HL-60 (cell line): ENCODE measurements at regions not wholly inside any gene's neighbourhood (a gene's known extent, or its start where the extent isn't known, plus 50 kb on each side); places are given as distances from the start of the nearest gene placed in this dataset.

ENCODE experiments used
- DNase-seq, 2 experiments: peaks; one replicate each; pipeline ENCODE4 v3.0.0-alpha.2; 2010 to 2020; ENCODE audit warnings: low read depth in 1 of 2, low spot score in 1 of 2
- H3K27ac ChIP-seq: fragments of 250-450 bp; sonication (Bioruptor Pico); replicated peaks from 2 replicates; pipeline ENCODE4 v1.5.1; 2020; ENCODE audit warnings: mild to moderate bottlenecking, moderate library complexity
- H3K27me3 ChIP-seq: fragments of 250-450 bp; sonication (Bioruptor Pico); 2 replicates; pipeline ENCODE4 v1.5.1; 2021; ENCODE audit warnings: mild to moderate bottlenecking, moderate library complexity; ENCODE audit not compliant: insufficient read depth, poor library complexity, severe bottlenecking
- H3K4me3 ChIP-seq: replicated peaks from 2 replicates; pipeline ENCODE4 v1.5.1; 2011; ENCODE audit warnings: mild to moderate bottlenecking, control low read depth, low read length; ENCODE audit not compliant: insufficient read depth
- GABPA ChIP-seq: IDR thresholded peaks from 2 replicates; pipeline ENCODE4 v1.6.1; 2012; ENCODE audit warnings: low read depth
- POLR2AphosphoS5 ChIP-seq: IDR thresholded peaks from 2 replicates; pipeline ENCODE4 v1.6.1; 2012; ENCODE audit warnings: low read depth
- SPI1 ChIP-seq: IDR thresholded peaks from 2 replicates; pipeline ENCODE4 v1.6.1; 2012; ENCODE audit warnings: low read depth, mild to moderate bottlenecking, borderline replicate concordance
- TF ChIP-seq, protein P1 (sequence below): IDR thresholded peaks from one replicate; pipeline ENCODE4 v1.5.1; 2011; ENCODE audit warnings: low read length, control low read depth, inconsistent platforms; ENCODE audit not compliant: insufficient read depth
- TF ChIP-seq, protein P2 (sequence below): IDR thresholded peaks from 2 replicates; pipeline ENCODE4 v1.6.1; 2012; ENCODE audit warnings: low read depth; ENCODE audit not compliant: insufficient replicate concordance

DNA sequence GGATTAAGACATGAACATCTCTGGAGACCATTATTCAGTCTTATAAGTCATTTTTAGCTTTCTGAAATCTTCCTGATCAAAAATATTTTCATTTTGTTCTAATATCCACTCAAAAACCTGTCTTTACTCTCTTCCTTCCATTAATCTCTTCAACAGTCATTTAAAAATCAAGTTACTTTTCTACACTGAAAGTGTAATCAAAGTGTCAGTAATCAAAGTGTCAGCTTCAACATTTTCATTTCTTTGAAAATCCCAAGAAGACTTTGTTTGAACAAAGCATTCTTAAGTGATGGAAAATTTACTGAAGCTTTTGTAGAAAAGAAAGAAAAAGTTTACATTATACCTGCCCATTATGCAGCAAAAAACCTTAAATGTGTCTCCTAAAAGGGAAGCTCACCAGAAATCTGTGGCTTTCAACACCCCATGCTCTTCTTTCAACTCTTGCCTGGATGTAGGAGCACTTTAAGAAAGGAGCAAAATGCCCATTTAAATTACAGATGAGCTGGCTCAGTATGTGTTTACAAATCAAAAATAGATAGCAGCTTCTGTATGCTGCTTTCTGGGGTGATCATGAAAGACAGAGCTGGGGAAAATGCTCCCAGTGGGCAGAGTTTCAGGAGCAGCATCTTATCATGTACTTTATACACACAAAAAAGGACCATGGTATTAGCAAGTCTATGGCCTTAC lies 260.8 kb upstream of the NCAM2 start:
- TF ChIP-seq SPI1, result no peak
- no peak overlapping the region for H3K27ac ChIP-seq
- DNase-seq, result no peak
- H3K27me3 ChIP-seq, result no peaks in the 10 kb centered on the region
- no peak overlapping the region for H3K4me3 ChIP-seq

DNA sequence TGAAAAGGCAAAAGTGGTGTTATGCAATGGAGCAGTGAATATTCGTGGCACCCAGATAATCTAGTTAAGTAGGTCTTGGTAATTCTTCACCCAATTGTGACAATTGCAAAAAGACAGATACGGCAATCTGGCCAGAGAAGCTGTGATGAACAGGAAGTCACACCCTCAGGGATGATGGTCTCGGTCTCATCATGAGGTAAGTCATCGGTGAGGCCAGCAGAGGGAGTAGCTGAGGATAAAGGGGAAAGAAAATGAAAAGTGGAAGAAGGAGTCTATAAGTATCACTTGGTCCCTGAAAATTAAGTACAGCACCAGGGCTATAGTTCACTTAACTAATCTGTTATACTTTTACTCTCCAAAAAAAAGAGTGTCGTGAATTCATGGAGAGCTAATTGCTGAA lies 258.8 kb upstream of the NCAM2 start:
- TF ChIP-seq, protein P1, sequence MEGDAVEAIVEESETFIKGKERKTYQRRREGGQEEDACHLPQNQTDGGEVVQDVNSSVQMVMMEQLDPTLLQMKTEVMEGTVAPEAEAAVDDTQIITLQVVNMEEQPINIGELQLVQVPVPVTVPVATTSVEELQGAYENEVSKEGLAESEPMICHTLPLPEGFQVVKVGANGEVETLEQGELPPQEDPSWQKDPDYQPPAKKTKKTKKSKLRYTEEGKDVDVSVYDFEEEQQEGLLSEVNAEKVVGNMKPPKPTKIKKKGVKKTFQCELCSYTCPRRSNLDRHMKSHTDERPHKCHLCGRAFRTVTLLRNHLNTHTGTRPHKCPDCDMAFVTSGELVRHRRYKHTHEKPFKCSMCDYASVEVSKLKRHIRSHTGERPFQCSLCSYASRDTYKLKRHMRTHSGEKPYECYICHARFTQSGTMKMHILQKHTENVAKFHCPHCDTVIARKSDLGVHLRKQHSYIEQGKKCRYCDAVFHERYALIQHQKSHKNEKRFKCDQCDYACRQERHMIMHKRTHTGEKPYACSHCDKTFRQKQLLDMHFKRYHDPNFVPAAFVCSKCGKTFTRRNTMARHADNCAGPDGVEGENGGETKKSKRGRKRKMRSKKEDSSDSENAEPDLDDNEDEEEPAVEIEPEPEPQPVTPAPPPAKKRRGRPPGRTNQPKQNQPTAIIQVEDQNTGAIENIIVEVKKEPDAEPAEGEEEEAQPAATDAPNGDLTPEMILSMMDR, result no peak
- no peak for TF ChIP-seq GABPA
- no peak for TF ChIP-seq SPI1
- no peak for TF ChIP-seq POLR2AphosphoS5
- TF ChIP-seq, protein P2, sequence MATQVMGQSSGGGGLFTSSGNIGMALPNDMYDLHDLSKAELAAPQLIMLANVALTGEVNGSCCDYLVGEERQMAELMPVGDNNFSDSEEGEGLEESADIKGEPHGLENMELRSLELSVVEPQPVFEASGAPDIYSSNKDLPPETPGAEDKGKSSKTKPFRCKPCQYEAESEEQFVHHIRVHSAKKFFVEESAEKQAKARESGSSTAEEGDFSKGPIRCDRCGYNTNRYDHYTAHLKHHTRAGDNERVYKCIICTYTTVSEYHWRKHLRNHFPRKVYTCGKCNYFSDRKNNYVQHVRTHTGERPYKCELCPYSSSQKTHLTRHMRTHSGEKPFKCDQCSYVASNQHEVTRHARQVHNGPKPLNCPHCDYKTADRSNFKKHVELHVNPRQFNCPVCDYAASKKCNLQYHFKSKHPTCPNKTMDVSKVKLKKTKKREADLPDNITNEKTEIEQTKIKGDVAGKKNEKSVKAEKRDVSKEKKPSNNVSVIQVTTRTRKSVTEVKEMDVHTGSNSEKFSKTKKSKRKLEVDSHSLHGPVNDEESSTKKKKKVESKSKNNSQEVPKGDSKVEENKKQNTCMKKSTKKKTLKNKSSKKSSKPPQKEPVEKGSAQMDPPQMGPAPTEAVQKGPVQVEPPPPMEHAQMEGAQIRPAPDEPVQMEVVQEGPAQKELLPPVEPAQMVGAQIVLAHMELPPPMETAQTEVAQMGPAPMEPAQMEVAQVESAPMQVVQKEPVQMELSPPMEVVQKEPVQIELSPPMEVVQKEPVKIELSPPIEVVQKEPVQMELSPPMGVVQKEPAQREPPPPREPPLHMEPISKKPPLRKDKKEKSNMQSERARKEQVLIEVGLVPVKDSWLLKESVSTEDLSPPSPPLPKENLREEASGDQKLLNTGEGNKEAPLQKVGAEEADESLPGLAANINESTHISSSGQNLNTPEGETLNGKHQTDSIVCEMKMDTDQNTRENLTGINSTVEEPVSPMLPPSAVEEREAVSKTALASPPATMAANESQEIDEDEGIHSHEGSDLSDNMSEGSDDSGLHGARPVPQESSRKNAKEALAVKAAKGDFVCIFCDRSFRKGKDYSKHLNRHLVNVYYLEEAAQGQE, result no peak
- DNase-seq, result peak in 1 of 2 experiments; percentile 18
- H3K27me3 ChIP-seq, result no peaks in the 10 kb centered on the region
- H3K4me3 ChIP-seq, result no peak overlapping the region
- no peak overlapping the region for H3K27ac ChIP-seq

DNA sequence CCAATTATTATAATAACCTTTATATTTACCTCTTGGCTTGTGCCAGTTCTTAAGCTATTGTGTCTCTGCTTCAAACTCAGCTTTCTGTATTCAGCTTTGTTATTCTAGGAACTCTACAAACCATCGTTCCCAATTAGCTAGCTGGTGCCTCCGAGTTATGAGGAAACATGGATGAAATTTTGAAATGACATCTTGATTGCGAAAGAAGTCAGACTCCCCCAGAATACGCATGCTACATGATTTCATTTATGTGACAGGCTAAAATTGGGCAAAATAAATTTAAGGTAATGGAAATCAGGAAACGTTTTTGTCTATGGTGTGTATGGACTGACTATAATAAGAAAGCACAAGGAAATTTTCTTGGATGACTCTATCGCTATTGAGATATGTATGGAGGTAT lies 256.8 kb upstream of the NCAM2 start:
- Histone ChIP-seq H3K27me3 (no peaks in the 10 kb centered on the region), H3K27ac (no peak overlapping the region), H3K4me3 (no peak overlapping the region)
- DNase-seq, result no peak
- TF ChIP-seq SPI1 (no peak), POLR2AphosphoS5 (no peak), GABPA (no peak)
- TF ChIP-seq, protein P1, result no peak
- TF ChIP-seq, protein P2, result no peak

DNA sequence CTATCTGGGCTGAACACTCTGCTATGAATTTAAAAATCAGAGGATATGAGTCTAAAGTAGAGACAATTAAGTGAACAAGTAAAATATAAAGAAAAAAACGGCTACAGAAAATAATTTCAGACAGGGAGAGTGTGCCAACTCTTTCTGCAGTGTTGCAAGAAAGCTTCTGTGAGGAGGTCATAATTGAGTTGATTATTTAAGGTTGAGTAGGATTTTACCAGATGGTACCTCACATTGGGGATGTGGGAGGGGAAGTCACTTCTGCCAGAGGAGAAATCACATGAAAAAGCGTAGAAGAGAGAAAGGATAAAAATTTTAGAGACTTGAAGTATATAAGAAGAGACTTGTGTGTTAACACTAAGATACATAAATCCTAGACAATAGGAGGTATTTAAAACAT lies 238.0 kb upstream of the NCAM2 start:
- H3K27ac ChIP-seq, result no peak overlapping the region
- no peak for DNase-seq
- H3K4me3 ChIP-seq, result no peak overlapping the region
- H3K27me3 ChIP-seq, result no peaks in the 10 kb centered on the region
- TF ChIP-seq, protein P1, result no peak
- TF ChIP-seq SPI1, result no peak
- TF ChIP-seq, protein P2, result no peak
- TF ChIP-seq POLR2AphosphoS5, result no peak
- no peak for TF ChIP-seq GABPA
